ENCODE measurements at regions not wholly inside any gene's neighbourhood (a gene's known extent, or its start where the extent isn't known, plus 50 kb on each side); places are given as distances from the start of the nearest gene placed in this dataset.
"Not testable (repeated sequence)": the region's sequence is repeated elsewhere in the genome, so short reads cannot be mapped to it uniquely, and the experiment has no call there.

DNA sequence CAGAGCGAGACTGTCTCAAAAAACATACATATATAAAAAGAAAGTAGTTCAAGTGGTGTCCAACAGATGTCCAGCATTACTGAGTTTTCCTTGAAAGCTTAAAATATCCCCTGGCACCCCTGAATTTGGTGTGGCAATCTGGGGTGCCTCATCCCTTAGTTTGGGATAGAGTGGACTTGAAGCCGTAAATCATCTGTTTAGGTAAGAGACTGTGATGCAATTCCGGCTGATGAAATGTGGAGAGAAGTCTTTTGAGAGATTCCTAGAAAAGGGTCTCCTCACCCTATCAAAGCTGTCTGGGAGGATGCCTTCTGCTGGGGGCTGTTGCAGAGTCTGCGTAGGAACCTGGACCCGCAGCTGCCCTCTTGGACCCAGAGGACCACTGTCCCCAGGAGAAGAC is 408.0 kb downstream of the RPS24 start:
- H3K4me3 ChIP-seq (ENCODE audit: low read depth, low read length) = no peak overlapping the region
- TF ChIP-seq, protein P1, sequence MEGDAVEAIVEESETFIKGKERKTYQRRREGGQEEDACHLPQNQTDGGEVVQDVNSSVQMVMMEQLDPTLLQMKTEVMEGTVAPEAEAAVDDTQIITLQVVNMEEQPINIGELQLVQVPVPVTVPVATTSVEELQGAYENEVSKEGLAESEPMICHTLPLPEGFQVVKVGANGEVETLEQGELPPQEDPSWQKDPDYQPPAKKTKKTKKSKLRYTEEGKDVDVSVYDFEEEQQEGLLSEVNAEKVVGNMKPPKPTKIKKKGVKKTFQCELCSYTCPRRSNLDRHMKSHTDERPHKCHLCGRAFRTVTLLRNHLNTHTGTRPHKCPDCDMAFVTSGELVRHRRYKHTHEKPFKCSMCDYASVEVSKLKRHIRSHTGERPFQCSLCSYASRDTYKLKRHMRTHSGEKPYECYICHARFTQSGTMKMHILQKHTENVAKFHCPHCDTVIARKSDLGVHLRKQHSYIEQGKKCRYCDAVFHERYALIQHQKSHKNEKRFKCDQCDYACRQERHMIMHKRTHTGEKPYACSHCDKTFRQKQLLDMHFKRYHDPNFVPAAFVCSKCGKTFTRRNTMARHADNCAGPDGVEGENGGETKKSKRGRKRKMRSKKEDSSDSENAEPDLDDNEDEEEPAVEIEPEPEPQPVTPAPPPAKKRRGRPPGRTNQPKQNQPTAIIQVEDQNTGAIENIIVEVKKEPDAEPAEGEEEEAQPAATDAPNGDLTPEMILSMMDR (IDR thresholded peaks at IDR 0.05; ENCODE audit: low read depth, low read length, missing control alignments) = no peak
- in situ Hi-C loops (cut with HindIII; ENCODE audit: low sequenced_read_pairs) = no loop called here
- no peak for DNase-seq (ENCODE audit: low read depth)

DNA sequence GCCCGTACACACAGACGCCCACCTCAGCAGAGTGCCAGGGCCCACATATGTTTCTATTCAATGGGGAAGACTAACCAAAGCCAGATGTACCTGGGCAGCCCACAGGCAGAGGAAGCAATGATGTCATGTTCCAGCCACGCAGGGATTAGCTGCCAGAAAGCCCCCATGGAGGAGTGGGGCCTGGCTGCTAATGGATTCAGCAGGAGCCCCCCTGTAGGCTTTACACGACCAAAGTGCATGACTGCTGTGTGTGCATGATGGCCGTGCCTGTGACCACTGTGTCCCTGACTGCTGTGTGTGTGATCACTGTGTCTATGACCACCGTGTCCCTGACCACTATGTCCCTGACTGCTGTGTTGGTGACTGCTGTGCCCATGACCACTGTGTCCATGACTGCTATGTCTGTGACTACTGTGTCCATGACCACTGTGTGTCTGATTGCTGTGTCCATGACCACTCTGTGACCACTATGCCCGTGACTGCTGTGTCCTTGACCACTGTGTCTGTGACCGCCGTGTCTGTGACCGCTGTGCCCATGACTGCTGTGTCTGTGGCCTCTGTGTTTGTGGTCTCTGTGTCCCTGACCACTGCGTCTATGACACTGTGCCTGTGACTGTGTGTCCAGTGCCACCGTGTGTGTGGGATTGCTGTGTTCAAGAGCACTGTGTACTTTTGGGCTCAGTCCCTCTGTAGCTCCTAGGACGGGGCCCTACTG is 409.3 kb downstream of the RPS24 start:
- in situ Hi-C loops (cut with HindIII; ENCODE audit: low sequenced_read_pairs) = no loop called here
- DNase-seq (ENCODE audit: low read depth) = no peak
- no peak overlapping the region for H3K4me3 ChIP-seq (ENCODE audit: low read depth, low read length)
- TF ChIP-seq, protein P1 (IDR thresholded peaks at IDR 0.05; ENCODE audit: low read depth, low read length, missing control alignments) = no peak

DNA sequence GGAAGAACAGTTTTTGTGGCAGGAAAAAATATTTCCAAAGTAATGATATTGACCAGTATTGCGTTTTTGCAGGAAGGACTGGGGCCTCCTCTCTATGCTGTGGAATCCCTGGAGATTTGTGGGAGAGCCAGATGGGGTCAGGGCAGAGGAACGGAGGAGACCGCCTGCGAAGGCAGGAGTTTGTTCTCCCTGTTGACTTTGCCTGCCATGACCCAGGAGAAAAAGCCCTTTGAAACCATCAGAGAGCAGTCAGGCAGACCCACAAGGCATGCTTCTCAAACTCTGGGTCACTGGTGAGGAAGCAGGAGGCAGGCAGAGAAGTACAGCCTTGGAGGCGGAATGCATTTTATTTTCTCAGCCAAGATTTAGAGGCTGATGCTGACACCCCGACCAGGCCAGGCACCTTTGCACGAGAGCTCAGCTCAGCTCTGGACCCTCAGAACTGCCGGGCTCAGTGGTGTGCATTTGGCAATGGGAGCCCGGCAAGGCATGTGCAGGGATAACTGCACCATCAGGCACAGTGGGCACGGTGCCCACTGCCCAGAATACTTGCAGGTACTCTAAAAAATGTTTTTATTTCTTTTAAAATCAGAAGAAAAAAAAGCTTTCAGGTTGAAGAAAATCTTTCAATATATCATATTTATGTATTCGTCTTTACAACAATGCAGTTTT is 410.4 kb downstream of the RPS24 start:
- no peak for DNase-seq (ENCODE audit: low read depth)
- in situ Hi-C loops (cut with HindIII; ENCODE audit: low sequenced_read_pairs) = no loop called here
- no peak overlapping the region for H3K4me3 ChIP-seq (ENCODE audit: low read depth, low read length)
- TF ChIP-seq, protein P1 (IDR thresholded peaks at IDR 0.05; ENCODE audit: low read depth, low read length, missing control alignments) = no peak

DNA sequence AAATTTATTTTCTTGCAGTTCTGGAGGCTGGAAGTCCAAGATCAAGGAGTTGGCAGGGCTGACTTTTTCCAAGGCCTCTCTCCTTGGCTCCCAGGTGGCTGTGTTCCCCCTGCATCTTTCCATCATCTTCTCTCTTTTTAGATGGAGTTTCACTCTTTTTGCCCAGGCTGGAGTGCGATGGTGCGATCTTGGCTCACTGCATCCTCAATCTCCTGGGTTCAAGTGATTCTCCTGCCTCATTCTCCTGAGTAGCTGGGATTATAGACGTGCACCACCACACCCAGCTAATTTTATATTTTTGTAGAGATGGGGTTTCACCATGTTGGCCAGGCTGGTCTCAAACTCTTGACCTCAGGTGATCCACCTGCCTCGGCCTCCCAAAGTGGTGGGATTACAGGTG is 411.1 kb downstream of the RPS24 start:
- in situ Hi-C loops (cut with HindIII; ENCODE audit: low sequenced_read_pairs); DNase-seq (ENCODE audit: low read depth); H3K4me3 ChIP-seq (ENCODE audit: low read depth, low read length): not testable (repeated sequence)

DNA sequence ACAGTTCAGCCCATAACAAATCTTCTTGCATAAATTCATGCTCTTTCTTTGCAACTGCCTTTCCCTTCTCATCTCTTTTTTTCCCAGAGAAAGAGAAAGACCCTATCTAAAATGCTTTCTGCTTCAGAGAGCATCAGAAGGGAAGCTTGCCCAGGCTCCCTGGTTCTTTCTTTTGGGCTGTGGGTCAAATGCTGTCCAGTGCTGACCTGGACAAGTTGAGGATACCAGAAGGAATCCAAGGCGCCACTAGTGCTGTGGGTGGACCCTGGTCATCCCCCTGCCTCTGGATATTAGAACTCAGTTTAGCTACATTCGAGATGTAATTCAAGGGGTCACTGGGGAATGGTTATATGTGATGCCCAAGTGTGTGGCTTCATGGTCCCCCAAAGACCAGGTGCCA is 411.6 kb downstream of the RPS24 start:
- DNase-seq (ENCODE audit: low read depth) = no peak
- in situ Hi-C loops (cut with HindIII; ENCODE audit: low sequenced_read_pairs) = no loop called here
- no peak overlapping the region for H3K4me3 ChIP-seq (ENCODE audit: low read depth, low read length)
- TF ChIP-seq, protein P1 (IDR thresholded peaks at IDR 0.05; ENCODE audit: low read depth, low read length, missing control alignments) = no peak

DNA sequence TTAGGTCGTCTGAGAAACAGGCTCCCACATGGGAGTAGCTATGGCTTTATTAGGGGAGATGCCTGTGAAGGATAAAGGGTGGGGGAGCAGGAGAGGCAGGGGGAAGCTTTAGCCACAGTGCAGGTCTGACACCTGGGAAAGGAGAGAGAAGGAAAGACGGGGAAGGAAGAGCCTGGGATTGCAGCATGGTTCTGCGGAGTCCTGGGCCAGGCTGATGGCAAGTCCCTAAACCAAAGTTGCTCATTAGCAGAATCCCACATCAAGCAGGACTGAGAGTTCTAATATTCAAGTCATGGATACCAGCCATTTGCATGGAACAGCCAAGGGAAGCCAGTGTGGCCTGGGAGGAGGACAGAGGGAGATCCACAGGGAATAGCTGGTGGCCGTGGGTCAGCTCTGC is 414.8 kb downstream of the RPS24 start:
- no peak overlapping the region for H3K4me3 ChIP-seq (ENCODE audit: low read depth, low read length)
- TF ChIP-seq, protein P1 (IDR thresholded peaks at IDR 0.05; ENCODE audit: low read depth, low read length, missing control alignments) = no peak
- in situ Hi-C loops (cut with HindIII; ENCODE audit: low sequenced_read_pairs) = no loop called here
- DNase-seq (ENCODE audit: low read depth) = no peak

DNA sequence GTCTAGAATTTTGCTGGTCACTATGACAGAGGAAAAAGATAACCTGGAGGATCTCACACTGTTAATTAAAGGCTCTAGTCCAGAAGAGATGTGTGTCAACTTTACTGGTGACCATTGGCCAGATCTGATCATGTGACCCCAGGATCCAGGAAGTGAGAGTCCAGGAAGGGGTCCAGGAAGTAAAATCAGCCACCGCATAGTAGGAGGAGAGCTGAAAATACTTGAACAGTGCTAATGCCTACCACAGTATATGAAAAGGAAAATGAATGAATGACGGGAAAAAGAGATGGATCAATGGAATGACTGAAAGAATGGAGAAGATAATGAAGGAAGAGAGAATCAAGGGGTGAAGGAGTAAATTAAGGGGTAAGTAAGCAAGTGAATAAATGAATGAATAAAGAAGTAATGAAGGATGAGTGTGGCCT is 415.3 kb downstream of the RPS24 start:
- DNase-seq (ENCODE audit: low read depth) = no peak
- TF ChIP-seq, protein P1 (IDR thresholded peaks at IDR 0.05; ENCODE audit: low read depth, low read length, missing control alignments) = no peak
- no peak overlapping the region for H3K4me3 ChIP-seq (ENCODE audit: low read depth, low read length)
- in situ Hi-C loops (cut with HindIII; ENCODE audit: low sequenced_read_pairs) = no loop called here
